ENCODE measurements at regions not wholly inside any gene's neighbourhood (a gene's known extent, or its start where the extent isn't known, plus 50 kb on each side); places are given as distances from the start of the nearest gene placed in this dataset.
"Not testable (repeated sequence)": the region's sequence is repeated elsewhere in the genome, so short reads cannot be mapped to it uniquely, and the experiment has no call there.

GRCh38 chr3:147672035-147672434, 262.9 kb downstream of the ZIC1 start:
- no peak for DNase-seq (ENCODE audit: low read depth)

DNA sequence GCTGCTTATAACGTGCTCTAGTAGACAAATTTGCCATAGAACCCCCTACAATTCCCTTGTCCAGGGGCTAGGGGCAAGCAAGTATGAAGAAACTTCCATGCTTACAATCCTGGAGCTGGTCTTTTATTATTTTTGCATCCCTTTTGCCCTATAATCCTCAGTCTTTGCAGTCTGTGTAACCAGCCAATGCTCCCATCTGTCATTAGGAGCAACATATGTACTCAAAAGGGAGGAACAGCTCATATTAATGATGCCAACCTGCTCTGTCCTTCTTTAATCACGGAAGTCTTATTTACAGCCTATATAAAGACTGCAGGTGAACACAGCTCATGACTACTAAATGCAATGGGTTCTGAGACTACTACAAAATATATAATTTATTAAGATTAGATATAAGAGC, 263.3 kb downstream of the ZIC1 start:
- DNase-seq (ENCODE audit: low read depth), result no peak

DNA sequence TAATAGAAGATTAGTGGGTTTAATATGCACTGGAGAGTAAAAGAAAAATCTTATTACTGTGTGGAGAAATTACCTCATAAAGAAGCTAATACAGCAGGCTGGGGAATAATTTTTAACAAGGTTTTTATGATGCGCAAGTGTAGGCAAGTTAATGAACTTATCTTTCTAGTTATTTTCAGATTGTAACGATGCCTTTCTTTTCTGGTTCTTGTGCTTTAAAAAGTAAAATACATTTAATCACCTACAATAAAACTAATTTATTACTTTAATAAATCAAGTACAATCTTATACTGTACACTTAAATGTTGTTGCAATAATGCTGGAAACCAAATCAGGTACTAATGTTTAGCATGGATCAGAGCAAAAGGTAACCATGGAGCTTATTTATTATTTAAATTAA, 266.6 kb downstream of the ZIC1 start:
- DNase-seq (ENCODE audit: low read depth), result no peak

DNA sequence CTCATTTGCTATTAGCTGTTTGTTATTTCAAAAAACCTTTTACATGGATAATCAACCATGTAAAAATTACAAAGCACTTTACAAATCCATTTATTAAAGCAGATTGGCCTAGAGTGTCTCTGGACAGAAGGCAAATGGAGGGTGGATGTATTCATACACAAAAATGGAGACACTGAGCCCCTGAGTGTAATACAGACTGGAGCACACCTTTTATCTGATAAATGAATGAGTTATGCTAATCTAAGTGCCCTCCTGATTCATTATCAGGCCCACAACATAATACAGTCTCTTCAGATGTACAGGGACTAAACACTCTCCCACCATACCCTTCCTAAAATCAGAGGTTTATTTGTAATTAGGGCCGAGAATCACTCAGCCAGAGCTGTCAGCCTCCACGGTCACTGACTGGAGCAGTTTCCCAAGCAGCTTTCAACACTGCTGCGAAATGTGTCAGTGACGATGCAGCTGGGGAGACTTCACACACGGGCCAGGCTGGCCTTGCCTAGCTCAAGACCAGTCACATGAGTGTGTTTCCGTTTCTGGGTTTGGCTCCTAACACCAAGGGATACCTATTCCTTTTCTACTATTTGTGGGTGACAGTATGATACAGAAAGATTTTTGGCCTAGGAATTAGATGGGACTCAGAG, 271.8 kb downstream of the ZIC1 start:
- no peak for DNase-seq (ENCODE audit: low read depth)

DNA sequence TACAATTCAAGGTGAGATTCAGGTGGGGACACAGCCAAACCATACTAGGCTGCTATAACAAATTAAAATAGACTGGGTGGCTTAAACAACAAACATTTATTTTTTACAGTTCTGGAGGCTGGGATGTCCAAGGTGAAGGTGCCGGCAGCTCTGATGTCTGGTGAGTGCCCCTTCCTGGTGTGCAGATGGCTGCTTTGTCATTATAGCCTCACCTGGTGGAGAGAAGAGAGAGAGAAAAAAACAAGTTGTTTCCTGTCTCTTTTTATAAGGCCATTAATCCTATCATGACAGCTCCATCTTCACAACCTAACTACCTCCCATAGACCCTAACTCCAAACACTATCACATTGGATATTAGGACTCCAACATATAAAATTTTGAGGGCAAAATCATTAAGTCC, 279.7 kb downstream of the ZIC1 start:
- DNase-seq (ENCODE audit: low read depth), result no peak

GRCh38 chr3:147699175-147699838, 290.1 kb downstream of the ZIC1 start:
- DNase-seq (ENCODE audit: low read depth), result peak; percentile 71

GRCh38 chr3:147701195-147701594, 292.0 kb downstream of the ZIC1 start:
- DNase-seq (ENCODE audit: low read depth), result no peak

GRCh38 chr3:147702509-147702908, 293.3 kb downstream of the ZIC1 start:
- peak; percentile 49 for DNase-seq (ENCODE audit: low read depth)

DNA sequence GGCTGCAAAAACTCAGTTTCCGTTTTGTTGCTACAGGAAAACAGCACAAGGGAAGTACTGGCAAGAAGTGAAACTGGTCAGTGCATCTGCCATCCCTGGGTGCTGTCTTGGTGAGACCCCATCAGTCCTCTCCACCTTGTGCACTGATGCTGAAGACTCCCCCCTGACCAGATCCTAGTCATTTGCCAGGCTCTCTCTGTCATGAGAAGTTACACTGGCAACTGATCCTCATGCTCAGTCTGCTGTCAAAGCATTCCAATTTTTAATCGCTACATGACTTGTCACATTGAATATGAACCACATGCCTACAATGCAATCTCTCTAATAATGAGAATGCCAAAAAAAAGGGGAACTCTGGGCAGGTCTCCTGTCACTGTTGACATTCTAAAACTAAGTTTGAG, 296.5 kb downstream of the ZIC1 start:
- no peak for DNase-seq (ENCODE audit: low read depth)

DNA sequence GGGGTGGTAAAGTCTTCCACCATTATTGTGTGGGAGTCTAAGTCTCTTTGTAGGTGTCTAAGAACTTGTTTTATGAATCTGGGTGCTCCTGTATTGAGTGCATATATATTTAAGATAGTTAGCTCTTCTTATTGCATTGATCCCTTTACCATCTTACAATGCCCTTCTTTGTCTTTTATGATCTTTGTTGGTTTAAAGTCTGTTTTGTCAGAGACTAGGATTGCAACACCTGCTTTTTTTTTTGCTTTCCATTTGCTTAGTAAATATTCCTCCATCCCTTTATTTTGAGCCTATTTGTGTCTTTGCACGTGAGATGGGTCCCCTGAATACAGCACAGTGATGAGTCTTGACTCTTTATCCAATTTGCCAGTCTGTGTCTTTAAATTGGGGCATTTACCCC, 301.6 kb downstream of the ZIC1 start:
- DNase-seq (ENCODE audit: low read depth), result not testable (repeated sequence)

DNA sequence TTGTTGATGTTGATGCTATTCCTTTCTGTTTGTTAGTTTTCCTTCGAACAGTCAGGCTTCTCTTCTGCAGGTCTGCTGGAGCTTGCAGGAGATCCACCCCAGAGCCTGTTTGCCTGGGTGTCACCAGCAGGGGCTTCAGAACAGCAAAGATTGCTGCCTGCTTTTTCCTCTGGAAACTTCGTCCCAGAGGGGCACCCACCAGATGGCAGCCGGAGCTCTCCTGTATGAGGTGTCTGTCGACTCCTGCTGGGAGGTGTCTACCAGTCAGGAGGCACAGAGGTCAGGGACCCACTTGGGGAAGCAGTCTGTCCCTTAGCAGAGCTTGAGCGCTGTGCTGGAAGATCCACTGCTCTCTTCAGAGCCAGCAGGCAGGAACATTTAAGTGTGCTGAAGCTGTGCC, 303.2 kb downstream of the ZIC1 start:
- DNase-seq (ENCODE audit: low read depth), result no peak

- not testable (repeated sequence) for DNase-seq (ENCODE audit: low read depth)
Measured at GRCh38 chr3:147712758-147713157, 303.6 kb downstream of the ZIC1 start.

DNA sequence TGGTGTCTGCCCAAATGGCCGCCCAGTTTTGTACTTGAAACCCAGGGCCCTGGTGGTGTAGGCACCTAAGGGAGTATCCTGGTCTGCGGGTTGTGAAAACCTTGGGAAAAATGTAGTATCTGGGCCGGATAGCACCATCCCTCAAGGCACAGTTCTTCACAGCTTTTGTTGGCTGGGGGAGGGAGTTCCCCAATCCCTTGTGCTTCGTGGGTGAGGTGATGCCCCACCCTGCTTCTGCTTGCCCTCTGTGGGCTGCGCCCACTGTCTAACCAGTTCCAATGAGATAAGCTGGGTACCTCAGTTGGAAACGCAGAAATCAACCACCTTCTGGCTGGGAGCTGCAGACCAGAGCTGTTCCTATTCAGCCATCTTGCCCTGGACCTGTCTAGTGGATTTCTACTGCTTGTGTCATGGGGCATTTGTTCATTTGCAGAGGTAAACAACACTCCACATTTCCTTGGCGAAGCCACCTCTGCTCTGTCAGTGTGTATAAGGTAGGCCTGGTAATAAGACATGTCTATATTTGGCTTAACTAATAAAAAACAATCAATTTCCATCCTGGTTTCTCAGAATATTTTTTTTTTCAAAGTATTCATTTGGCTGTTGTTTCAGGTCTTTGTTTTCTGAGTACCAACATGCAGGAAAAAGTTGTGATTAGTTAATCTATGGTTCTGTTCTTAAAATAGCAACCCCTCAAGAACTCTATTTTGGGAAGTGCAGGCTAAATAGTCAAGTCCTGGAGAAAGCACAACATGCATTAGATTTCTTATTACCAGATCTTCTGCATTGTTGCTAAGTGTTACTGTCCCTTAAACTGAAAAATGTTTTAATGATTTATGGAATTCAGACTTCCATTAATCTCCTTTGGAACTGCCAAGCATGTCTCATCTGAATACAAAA, 304.3 kb downstream of the ZIC1 start:
- no peak for DNase-seq (ENCODE audit: low read depth)

GRCh38 chr3:147729641-147730040, 320.5 kb downstream of the ZIC1 start:
- DNase-seq (ENCODE audit: low read depth), result no peak

GRCh38 chr3:147730284-147730683, 321.1 kb downstream of the ZIC1 start:
- no peak for DNase-seq (ENCODE audit: low read depth)

GRCh38 chr3:147733217-147733616, 324.1 kb downstream of the ZIC1 start:
- no peak for DNase-seq (ENCODE audit: low read depth)

GRCh38 chr3:147735616-147736015, 326.5 kb downstream of the ZIC1 start:
- no peak for DNase-seq (ENCODE audit: low read depth)

- DNase-seq (ENCODE audit: low read depth), result no peak
Measured at GRCh38 chr3:147736226-147736625, 327.1 kb downstream of the ZIC1 start.

DNA sequence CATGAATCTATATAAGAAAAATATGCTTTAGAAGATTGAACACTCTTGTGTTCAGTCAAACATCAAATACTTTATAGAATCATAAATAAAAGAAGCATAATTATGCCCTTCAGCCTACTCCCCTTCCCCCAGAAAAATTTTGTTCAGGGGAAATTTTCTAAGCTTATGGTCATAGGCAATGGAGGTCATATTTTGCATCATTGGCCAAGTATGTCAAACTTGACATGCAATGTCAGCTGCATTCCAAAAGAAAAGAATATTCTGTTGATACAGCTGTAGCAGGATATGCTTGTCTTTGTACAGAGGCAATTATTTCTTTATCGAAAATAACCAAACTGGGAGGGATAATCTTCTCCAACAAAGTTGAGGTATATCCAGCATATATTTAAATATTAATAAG, 328.2 kb downstream of the ZIC1 start:
- DNase-seq (ENCODE audit: low read depth), result no peak

- DNase-seq (ENCODE audit: low read depth), result no peak
Measured at GRCh38 chr3:147740928-147741327, 331.8 kb downstream of the ZIC1 start.

DNA sequence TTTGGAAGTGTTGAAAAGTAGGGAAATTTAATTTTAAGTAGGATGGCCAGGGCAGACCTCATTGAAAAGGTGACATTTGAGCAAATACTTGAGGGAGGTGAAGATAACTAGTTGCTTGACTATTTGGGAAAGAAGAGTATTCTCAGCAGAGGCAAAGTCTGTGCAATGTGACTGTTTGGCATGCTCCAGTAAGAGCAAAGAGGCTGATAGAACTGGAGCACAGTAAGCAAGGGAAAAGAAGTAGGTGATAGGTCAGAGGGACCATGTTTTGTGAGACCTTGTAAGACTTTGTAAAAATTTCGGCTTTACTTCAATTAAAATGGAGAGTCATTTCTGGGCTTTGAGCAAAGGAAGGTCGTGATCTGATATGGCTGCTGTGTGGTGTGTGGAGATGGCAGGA, 335.8 kb downstream of the ZIC1 start:
- no peak for DNase-seq (ENCODE audit: low read depth)

GRCh38 chr3:147755310-147755709, 346.1 kb downstream of the ZIC1 start:
- DNase-seq (ENCODE audit: low read depth), result no peak

DNA sequence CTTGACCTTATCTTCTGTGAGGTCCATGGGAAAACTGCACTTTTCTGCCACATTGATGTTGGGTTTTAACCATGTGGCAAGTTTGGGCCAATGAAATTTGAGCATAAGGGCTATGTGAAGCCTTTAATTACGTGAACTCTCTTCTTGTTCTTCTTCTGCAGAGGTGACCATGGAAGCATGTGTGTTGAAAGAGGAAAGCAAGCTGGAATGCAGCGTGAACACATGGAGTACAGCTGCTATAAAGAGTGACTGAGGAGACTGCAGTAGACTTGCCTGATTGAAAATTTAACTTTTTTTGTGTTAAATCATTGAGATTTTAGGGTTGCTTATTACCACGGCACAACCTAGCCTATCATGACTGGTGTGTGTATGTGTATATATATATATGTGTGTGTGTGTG, 347.3 kb downstream of the ZIC1 start:
- no peak for DNase-seq (ENCODE audit: low read depth)

Measured in stromal cell of bone marrow (primary cell).